ENCODE measurements at regions not wholly inside any gene's neighbourhood (a gene's known extent, or its start where the extent isn't known, plus 50 kb on each side); places are given as distances from the start of the nearest gene placed in this dataset.

- TF ChIP-seq, protein P1, sequence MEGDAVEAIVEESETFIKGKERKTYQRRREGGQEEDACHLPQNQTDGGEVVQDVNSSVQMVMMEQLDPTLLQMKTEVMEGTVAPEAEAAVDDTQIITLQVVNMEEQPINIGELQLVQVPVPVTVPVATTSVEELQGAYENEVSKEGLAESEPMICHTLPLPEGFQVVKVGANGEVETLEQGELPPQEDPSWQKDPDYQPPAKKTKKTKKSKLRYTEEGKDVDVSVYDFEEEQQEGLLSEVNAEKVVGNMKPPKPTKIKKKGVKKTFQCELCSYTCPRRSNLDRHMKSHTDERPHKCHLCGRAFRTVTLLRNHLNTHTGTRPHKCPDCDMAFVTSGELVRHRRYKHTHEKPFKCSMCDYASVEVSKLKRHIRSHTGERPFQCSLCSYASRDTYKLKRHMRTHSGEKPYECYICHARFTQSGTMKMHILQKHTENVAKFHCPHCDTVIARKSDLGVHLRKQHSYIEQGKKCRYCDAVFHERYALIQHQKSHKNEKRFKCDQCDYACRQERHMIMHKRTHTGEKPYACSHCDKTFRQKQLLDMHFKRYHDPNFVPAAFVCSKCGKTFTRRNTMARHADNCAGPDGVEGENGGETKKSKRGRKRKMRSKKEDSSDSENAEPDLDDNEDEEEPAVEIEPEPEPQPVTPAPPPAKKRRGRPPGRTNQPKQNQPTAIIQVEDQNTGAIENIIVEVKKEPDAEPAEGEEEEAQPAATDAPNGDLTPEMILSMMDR (IDR thresholded peaks at IDR 0.05), result no peak
- no peak for TF ChIP-seq POLR2A (IDR thresholded peaks at IDR 0.05)
Observed at GRCh38 chr15:47186075-47186474, 531.2 kb upstream of the SEMA6D start.
